ENCODE measurements at regions not wholly inside any gene's neighbourhood (a gene's known extent, or its start where the extent isn't known, plus 50 kb on each side); places are given as distances from the start of the nearest gene placed in this dataset.

- H3K4me3 ChIP-seq (ENCODE audit: low read depth, low read length) = no peak overlapping the region
- in situ Hi-C loops (cut with HindIII; ENCODE audit: low sequenced_read_pairs) = no loop called here
- TF ChIP-seq CTCF (IDR thresholded peaks at IDR 0.05; ENCODE audit: low read depth, low read length, missing control alignments) = no peak
- DNase-seq (ENCODE audit: low read depth) = no peak
Observed at GRCh38 chr2:230642966-230643365, 69.7 kb upstream of the CAB39 start.

GRCh38 chr2:230643576-230644291, 68.9 kb upstream of the CAB39 start:
- in situ Hi-C loops (cut with HindIII; ENCODE audit: low sequenced_read_pairs) = no loop called here
- DNase-seq (ENCODE audit: low read depth) = no peak
- H3K4me3 ChIP-seq (ENCODE audit: low read depth, low read length) = no peak overlapping the region
- no peak for TF ChIP-seq CTCF (IDR thresholded peaks at IDR 0.05; ENCODE audit: low read depth, low read length, missing control alignments)

- in situ Hi-C loops (cut with HindIII; ENCODE audit: low sequenced_read_pairs) = no loop called here
- no peak overlapping the region for H3K4me3 ChIP-seq (ENCODE audit: low read depth, low read length)
Observed at GRCh38 chr2:230644356-230644935, 68.2 kb upstream of the CAB39 start.

GRCh38 chr2:230648356-230648755, 64.3 kb upstream of the CAB39 start:
- TF ChIP-seq CTCF (IDR thresholded peaks at IDR 0.05; ENCODE audit: low read depth, low read length, missing control alignments) = no peak
- in situ Hi-C loops (cut with HindIII; ENCODE audit: low sequenced_read_pairs) = no loop called here
- DNase-seq (ENCODE audit: low read depth) = no peak
- no peak overlapping the region for H3K4me3 ChIP-seq (ENCODE audit: low read depth, low read length)

More at GRCh38 chr2:230644356-230644935, 68.2 kb upstream of the CAB39 start:
- TF ChIP-seq CTCF (IDR thresholded peaks at IDR 0.05; ENCODE audit: low read depth, low read length, missing control alignments) = no peak
- no peak for DNase-seq (ENCODE audit: low read depth)

- no peak overlapping the region for H3K4me3 ChIP-seq (ENCODE audit: low read depth, low read length)
- in situ Hi-C loops (cut with HindIII; ENCODE audit: low sequenced_read_pairs) = no loop called here
- DNase-seq (ENCODE audit: low read depth) = no peak
- TF ChIP-seq CTCF (IDR thresholded peaks at IDR 0.05; ENCODE audit: low read depth, low read length, missing control alignments) = no peak
Observed at GRCh38 chr2:230650585-230651137, 62.0 kb upstream of the CAB39 start.

GRCh38 chr2:230654057-230654456, 58.6 kb upstream of the CAB39 start:
- TF ChIP-seq CTCF (IDR thresholded peaks at IDR 0.05; ENCODE audit: low read depth, low read length, missing control alignments) = no peak
- in situ Hi-C loops (cut with HindIII; ENCODE audit: low sequenced_read_pairs) = no loop called here
- DNase-seq (ENCODE audit: low read depth) = no peak
- no peak overlapping the region for H3K4me3 ChIP-seq (ENCODE audit: low read depth, low read length)
